Islet precursor cell (in vitro differentiated cells): ENCODE measurements at regions not wholly inside any gene's neighbourhood (a gene's known extent, or its start where the extent isn't known, plus 50 kb on each side); places are given as distances from the start of the nearest gene placed in this dataset.

ENCODE experiments used
- DNase-seq: peaks from one replicate; pipeline ENCODE4 v3.0.0-alpha.2; 2018

DNA sequence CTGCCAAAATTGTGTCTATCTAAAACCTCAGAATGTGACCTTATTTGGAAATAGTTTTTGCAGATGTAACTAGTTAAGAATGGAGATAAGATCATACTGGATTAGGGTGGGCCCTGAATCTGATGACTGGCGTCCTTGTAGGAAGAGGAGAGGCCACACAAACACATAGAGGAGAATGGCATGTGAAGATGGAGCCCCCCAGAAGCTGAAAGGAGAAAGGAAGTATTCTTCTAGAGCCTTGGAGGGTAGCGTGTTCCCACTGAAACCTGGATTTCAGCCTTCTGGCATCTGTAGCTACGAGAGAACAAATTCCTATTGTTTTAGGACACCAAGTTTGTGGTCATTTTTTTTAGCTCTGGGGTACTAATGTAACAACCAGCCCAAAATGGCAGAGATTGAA is 423.0 kb upstream of the TPM1 start:
- no peak for DNase-seq

GRCh38 chr15:62622775-62623174 is 419.8 kb upstream of the TPM1 start:
- no peak for DNase-seq

DNA sequence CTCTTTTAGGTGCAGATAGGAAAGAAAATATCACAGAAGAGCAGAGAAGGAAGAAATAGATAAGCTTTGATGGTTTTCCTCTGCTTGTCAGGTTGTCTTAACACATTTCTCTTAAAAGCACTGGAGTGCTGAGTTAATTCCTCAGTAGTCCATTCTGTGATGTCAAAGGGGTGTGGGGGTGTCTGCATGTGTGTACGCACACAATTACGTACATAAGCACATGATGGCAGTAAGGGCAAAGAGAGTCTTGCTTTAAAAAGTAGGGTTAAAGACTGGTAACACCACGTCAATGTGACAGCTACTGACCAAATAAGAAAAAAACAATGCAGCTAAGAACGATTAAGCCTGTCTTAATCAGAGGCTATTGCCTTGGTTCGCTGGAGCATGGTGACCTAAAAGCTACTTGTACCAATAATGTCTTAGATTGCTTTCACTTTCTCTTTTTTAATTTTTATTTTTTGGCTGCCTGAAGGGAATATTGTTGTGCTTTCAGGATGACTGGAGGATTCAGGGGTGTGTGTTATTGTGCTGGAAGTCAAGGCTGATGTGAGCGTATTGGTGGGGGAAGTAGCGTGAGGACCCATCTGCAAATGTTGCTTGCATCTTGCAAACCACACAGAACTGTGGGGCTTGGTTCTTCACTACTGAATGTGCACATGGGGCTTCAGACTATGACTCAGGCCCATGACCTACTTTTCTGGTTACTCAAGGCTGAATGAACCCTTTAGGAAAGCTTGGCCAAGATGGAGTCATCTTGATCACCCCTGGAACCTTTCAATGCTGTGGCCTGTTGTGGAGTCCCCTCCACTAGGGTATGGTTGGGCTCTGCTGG is 417.8 kb upstream of the TPM1 start:
- no peak for DNase-seq

DNA sequence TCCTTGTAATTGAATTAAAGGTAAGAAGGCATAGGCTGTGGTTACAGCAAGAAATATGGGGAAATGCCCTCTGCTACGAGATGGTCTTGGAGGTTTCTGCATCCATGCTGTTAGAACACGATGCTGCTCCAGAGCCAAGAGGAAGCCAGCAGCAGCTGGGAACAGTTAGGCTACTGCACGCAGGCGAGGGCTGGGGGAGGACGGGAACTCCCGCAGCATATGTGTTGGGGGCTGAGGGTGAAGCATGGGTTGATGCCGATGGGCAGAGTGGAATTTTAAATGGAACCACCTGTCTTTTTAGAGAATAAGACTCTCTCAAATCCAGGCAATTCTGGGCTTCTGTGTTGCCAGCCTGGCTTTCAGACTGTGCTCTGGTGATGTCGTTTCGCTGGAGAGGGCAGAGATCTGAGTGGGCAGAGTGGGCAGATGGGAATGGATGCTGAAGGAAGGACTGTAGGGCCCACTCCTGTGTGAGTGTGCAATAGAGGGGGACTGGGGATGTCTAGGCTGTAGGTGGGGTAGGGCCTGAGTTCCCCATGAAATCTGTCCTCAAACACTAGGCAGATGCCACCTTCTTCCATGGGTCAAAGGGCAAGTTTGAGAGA is 417.0 kb upstream of the TPM1 start:
- no peak for DNase-seq

DNA sequence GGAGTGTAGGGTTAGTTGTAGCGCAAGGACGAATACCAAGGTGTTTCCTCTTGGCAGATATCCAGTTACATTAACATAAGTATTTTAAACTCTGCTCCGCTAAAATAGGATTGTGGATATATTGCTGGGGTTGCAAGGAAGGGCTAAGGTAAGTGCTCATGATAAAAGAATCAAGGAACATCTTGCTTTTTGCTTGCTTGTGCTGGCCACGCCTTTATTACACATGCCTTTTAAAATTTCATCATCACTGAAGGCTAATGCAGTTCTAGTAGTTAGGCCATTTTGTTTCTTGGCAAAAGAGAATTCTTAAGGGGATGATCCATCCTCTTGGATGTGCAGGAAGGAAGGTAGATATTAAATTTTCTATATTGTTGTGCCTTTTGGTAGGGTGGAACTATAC is 415.6 kb upstream of the TPM1 start:
- no peak for DNase-seq

- no peak for DNase-seq
Measured at GRCh38 chr15:62631076-62631724, 411.3 kb upstream of the TPM1 start.

GRCh38 chr15:62636823-62637573 is 405.5 kb upstream of the TPM1 start:
- DNase-seq = no peak

DNA sequence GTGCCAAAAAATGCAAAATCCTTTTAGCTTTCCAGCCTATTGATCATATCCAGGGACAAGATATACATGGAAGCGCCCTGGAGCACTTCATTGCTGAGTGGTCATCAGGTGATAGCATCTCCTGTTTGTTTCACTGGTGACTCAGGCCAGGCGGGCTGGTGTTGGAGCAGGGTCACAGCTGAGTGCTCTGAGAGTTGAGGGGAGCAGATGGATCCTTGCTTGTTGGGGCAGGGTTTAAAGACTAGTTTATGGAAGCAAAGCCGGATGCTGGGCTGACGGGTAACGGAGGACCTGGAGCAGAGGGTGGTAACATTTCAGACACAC is 405.0 kb upstream of the TPM1 start:
- DNase-seq = peak; percentile 90

- DNase-seq = no peak
Measured at GRCh38 chr15:62637950-62638619, 404.5 kb upstream of the TPM1 start.

- DNase-seq = no peak
Measured at GRCh38 chr15:62639432-62639831, 403.1 kb upstream of the TPM1 start.

DNA sequence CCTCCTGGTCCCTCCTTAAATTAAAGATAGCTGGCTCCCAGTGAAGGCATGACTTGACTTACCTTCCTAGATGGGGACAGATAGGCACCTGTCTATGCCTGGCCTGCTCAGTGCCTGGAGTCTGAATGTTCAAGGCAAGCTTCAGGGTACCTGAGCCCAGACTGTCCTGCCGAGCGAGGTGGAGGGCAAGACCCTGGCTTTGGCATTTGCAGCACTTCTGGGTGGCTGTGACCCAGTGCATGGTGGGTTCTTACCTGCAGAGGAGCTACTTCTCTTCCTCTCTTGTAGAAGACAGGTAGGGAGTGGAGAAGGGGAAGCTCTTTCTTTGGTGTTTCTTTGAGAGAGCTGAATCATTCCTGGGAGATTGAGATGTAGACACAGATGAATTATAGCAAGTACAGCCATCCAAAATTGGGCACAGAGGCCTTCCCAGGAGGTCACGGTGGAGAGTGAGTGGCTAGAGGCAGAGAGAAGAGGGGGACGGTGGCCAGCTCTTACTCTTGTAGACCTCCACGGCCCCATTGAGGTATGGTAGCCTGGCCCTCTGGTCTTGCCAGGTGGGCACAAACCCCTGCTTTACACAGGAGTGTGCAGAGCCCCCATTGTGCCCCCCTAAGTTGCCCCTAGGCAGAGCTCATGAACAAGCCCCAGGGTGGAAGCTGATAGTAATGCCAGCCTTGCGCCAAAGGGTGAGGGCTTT is 402.5 kb upstream of the TPM1 start:
- DNase-seq = no peak

GRCh38 chr15:62641825-62642224 is 400.7 kb upstream of the TPM1 start:
- DNase-seq = no peak

DNA sequence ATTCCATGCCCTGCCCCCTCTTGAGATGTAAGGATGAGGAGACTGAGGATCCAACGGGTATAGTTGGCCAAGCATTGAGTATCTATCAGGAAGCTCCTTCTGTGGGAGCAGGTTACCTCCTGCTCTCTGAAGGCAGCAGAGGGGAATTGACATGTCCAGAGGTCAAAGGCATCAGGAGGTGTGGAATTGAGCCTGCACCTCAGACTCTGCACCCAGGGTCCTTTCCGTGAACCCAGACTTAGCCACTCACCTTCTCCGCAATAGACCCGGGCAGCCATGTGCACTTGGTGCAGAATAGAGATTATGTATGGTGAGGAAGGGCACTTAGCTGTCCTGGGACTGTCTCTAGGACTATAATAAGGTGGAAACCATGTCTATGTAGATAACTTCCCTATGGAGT is 399.0 kb upstream of the TPM1 start:
- no peak for DNase-seq

DNA sequence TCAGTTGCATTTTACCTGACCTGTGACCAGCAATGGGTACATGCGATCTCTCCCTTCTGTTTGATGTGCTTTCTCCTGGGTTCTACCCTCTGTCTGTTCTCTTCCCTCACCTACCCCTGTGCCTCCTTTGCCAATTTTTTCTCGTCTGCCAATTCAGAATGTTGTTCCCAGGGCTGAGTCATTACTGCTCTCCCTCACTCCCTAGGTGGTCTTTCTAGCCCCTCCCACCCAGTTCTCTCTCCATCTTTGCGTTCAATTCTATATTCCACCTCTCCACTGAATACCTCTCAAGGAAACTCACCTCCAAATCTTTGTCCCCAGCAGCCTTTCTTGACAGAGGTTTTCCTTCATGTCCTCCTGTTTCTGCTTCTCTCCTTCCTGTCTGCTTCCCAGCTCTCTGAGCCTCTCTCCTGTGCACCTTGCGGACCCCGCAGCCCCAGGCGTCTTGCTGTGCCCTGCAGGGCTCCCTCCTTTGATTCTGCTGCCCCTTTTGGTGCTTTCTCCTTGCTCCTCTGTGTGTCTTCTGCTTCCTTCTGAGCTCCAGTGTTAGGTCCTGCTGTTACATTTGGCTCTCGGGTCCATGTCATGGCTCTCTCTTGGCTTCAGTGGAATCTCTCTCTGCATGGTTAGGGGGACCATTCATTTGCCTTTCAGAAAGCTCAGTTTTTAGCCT is 398.2 kb upstream of the TPM1 start:
- DNase-seq = no peak

DNA sequence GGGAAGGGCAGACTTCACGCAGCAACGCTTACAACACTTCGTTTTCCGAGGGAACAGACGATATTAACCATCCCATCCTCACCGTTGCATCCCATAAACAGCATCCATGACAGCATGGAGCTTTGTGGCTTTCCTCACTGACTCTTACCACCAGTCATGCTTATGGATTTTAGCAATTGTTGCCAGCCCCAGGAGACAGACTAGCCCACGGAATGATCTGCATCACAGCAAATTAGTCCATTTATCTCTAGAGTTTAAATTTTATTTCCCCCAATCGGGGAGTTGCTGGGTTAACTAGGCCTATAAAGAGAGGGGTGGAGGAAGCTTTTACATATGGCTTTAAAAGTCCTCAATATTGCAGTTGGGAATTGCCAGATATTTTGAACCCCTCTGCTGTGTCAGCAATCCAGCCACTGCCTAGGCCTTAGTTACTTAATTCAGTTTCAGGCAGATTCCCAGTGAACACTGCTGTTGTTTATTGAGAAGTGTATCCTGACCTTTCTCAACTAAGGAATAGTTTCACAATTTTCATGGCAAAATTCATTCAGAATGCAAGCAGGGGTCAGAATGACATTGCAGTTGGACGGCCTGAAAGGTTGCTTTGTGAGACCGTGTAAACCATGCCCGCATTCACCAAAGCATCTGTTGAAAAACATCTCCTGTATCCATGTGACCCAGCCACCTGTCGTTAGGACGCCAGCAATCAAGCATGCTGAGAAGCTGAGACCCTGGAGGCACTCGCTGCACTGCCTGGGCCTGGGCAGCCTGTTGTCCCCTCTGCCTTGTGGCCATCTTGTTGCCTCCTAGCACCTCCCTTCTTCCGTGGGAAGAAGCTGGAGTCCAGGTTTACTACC is 397.4 kb upstream of the TPM1 start:
- DNase-seq = no peak

DNA sequence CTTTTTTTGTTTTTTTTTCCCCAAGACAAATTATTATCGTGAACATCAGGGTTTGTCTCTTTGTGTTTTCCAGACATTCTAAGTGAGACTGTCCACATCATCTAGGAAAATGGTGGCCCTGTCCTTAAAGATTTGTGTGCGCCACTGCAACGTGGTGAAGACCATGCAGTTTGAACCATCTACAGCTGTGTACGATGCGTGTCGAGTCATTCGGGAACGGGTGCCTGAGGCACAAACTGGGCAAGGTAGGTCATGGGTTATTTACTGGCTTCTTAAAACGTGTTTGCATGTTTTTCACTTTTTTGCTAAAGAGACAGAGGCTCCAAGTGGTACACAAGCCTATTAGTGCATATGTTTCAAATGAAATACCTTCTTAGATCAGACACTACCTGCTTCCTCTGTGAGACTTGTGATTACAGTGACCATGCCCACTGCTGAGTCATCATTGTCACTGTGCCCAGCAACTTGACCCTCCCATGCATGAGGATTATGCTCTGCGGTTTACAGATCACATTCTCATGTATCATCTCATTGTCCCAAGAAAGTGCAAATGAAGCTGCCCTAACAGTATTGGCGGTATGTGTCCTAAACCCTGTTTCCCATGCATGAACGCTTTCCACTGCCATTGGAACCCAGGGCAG is 395.2 kb upstream of the TPM1 start:
- no peak for DNase-seq

DNA sequence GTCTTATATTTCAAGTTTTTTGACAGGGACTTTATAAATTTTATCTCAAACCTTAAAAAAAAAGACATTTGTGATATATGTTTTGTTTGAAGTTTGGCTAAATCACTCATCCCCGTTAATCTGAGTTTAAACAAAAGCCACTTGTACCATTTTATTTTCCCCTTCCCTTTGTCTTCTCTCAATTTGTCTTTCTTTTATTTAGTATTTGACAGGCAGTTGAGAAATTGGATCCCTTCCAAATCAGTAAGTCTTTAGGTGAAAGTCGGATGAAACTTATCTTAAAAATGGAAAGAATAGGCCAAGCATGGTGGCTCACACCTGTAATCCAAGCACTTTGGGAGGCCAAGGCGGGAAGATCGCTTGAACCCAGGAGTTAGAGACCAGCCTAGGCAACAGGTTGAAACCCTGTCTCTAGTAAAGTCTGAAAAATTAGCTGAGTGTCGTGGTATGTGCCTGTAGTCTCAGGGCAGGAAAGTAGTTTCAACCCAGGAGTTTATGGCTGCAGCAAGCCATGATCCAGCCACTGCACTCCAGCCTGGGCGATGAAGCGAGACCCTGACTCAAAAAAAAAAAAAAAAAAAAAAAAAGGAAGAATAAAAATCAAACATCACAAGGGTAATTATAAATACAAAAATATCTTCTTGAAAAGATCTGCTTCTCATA is 394.6 kb upstream of the TPM1 start:
- DNase-seq = no peak

DNA sequence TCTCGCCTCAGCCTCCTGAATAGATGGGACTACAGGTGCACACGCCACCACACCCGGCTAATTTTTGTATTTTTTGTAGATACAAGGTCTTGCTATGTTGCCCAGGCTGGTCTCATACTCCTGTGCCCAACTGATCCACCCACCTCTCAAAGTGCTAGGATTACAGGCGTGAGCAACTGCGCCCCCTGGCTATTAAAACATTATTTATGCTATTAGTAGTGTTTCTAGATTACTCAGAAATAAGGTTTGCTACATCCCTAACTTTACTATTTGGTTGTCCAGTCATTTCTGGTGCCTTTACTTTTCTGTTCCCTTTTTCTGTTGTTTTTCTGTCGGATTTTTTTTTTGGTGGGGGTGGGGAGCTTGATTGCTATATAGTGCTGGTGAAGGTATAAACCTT is 393.6 kb upstream of the TPM1 start:
- DNase-seq = no peak

- DNase-seq = no peak
Measured at GRCh38 chr15:62649793-62650420, 392.6 kb upstream of the TPM1 start.
